G401 (cell line): ENCODE measurements at regions not wholly inside any gene's neighbourhood (a gene's known extent, or its start where the extent isn't known, plus 50 kb on each side); places are given as distances from the start of the nearest gene placed in this dataset.

Source experiments
- DNase-seq: peaks from one replicate; pipeline ENCODE4 v3.0.0-alpha.2; 2015; ENCODE audit warnings: low spot score
- in situ Hi-C: cut with HindIII; loops from 2 replicates; pipeline ENCODE4 v1.10.0; 2016; ENCODE audit warnings: low sequenced_read_pairs, mixed read lengths

- in situ Hi-C loops, result no loop called here
- no peak for DNase-seq
Measured at GRCh38 chr20:12173347-12174012, 255.8 kb downstream of the BTBD3 start.

DNA sequence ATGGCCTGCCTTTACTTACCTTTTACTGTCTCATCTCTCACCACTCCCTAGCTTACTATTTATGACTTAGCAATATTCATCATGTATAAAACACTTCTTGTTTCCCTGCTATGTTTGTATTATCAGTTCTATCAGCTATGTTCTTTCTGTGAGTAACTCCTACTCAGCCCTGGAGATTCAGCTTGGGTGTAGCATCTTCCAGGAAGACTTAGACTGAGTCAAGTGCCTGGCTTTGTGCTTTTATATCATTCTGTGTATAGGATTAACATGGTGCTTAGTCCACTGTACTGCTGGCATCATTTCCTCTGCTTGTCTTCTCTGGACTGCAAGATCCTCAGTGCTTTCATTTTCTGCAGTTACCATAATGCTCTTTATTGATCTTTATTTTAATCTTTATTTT, 257.8 kb downstream of the BTBD3 start:
- no peak for DNase-seq
- in situ Hi-C loops, result no loop called here

- in situ Hi-C loops, result no loop called here
- no peak for DNase-seq
Measured at GRCh38 chr20:12177657-12178293, 260.1 kb downstream of the BTBD3 start.

DNA sequence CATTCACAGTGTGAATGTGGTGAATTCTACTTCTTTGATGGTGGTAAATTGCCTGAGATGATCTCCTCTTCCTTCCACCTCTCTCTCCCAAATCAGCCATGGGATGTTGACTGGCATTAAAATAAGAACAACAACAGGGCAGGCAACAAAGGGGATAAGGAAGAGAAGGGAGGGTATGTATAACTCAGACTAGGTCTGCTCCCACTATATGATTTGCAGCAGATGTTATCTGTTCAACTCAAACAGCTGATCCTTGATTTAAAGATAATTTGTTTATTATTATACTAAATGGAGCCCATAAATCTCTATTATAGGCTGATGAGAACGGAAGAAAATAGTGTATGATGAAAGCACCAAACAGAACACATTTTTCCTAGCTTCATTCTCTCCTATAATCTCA, 262.0 kb downstream of the BTBD3 start:
- no peak for DNase-seq
- in situ Hi-C loops, result no loop called here

DNA sequence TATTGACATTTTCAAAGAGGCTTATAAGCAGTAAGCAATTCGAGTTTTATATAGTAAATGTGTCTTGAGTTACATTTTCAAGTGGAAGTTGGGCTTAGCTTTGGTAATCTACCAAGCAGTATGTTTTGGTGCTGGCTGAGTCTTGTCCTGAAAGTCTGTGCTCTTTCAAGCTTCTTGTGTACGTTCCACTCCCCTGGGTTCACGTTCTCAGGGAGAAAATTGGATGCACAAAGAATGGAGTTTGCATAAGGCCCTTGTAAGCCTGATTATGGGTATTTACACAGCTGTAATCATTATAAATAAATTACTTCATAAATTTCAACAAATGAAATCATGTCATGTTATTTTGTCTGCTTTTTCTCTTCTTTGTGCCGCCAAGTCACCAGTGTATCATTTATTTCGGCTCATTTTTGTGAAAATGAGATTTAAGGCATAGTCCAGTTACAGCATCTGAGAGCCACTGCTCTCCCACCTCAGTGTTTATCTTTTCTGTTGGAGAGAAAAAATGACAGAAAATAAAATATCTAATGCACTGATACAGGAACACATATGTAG, 262.5 kb downstream of the BTBD3 start:
- no peak for DNase-seq
- in situ Hi-C loops, result no loop called here

GRCh38 chr20:12198281-12198680, 280.6 kb downstream of the BTBD3 start:
- in situ Hi-C loops, result no loop called here

DNA sequence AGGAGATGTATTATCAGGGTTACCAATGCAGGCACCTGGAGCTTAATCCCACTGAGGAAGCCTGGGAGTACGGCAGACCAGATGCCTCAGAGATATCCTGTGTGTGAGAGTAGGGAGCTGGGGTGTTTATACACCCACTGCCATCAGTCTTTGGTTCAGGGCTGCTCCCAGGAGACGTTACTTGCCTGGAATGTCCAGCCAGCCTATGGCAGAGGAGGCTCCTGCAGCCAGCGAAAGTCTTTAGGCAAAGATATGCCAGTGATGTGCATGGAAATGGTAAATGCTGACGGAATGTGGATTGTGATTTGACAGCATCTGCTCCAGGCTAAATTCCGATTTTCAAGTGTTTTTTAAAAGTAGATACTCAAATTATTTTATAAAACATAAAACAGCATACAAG, 282.0 kb downstream of the BTBD3 start:
- in situ Hi-C loops, result no loop called here
- DNase-seq, result no peak

More at GRCh38 chr20:12198281-12198680, 280.6 kb downstream of the BTBD3 start:
- DNase-seq, result peak; percentile 69

DNA sequence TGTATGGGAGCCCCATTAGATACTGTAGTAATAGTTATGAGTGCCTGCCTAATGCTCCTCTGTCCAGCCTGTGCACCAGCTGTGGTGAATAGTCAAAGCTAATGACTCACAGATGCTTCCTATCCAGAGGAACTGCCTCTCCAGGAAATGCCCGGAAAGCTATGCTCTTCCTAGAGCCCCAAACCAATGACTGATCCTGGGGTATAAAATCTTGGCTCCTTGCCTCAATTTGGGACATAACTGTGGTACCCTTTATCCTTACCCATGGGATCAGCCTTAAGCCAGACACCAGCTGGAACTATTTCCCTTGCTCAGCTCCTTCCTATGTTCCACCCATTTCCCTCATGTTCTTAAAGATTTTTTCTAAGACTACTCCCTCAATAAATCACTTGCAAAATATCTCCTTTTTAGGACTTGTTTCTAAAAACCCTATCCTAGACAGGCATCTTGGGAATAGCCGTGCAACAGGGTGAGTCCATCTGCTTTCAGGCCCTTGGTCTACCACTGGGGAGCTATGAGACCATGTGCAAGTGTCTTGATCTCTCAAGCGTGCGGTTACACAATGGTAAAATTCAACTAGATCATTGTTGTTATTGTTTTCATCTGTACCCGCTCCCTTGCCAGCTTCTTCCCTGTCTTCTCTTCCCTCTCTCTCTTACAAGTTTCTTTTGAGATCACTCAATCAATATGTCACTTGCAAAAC, 283.7 kb downstream of the BTBD3 start:
- in situ Hi-C loops, result no loop called here
- no peak for DNase-seq

GRCh38 chr20:12203399-12203798, 285.7 kb downstream of the BTBD3 start:
- no peak for DNase-seq
- in situ Hi-C loops, result no loop called here

DNA sequence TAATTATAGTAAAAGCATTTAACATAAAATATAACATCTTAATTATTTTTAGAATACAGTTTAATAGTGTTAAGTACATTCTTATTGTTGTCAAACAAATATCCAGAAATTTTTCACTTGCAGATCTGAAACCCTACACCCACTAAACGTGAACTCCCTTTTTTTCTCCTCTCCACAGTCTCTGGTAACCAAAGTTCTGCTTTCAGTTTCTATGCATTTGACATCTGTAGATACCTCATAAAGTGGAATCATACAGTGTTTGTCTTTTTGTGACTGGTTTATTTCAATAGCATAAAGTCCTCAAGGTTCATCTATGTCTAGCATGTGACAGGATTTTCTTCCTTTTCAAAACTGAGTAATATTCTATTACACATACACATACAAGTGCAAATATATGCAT, 286.3 kb downstream of the BTBD3 start:
- DNase-seq, result no peak
- in situ Hi-C loops, result no loop called here

- in situ Hi-C loops, result no loop called here
- DNase-seq, result no peak
Measured at GRCh38 chr20:12207875-12208274, 290.2 kb downstream of the BTBD3 start.

GRCh38 chr20:12210591-12210990, 292.9 kb downstream of the BTBD3 start:
- no peak for DNase-seq
- in situ Hi-C loops, result no loop called here

GRCh38 chr20:12211361-12211760, 293.7 kb downstream of the BTBD3 start:
- DNase-seq, result no peak
- in situ Hi-C loops, result no loop called here

GRCh38 chr20:12217382-12217781, 299.7 kb downstream of the BTBD3 start:
- in situ Hi-C loops, result no loop called here
- no peak for DNase-seq

DNA sequence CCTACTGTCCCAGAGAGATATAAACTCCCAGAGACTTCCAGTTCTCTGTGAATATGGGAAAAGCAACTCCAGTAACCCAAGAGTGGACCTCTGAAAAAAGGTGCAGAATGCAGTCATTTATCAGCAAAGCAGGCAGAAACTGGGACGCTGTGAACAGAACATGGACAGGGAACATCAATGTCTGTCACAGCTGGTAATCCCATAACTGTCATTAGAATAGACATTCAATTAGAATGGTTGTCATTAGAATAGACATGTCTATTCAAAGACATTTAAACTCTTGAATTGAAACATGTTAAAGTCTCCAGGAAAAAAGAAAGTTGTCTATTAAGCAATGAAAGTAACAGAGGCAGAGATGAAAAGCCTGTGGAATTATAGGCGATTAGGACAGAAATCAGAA, 302.1 kb downstream of the BTBD3 start:
- in situ Hi-C loops, result no loop called here
- no peak for DNase-seq

GRCh38 chr20:12223057-12223456, 305.4 kb downstream of the BTBD3 start:
- no peak for DNase-seq
- in situ Hi-C loops, result no loop called here

DNA sequence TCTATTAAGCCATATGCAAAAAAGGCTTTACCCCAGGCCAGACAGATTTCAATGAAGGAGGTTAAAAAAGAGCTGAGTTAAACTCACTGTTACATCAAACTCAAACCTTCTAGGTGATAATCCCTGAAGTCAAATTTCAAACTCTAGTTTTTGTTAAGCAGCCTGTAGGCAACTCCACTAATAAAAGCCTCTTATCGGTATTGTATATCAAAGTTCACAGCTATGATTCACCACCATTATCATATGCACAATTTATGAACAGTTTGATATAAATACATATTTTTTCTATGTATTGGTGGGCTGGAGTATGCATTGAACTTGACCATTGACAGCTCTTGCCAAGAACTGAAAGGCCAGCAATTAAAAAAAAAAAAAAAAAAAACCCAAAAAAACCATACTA, 308.2 kb downstream of the BTBD3 start:
- DNase-seq, result no peak
- in situ Hi-C loops, result no loop called here

GRCh38 chr20:12229891-12230290, 312.2 kb downstream of the BTBD3 start:
- DNase-seq, result no peak
- in situ Hi-C loops, result no loop called here

DNA sequence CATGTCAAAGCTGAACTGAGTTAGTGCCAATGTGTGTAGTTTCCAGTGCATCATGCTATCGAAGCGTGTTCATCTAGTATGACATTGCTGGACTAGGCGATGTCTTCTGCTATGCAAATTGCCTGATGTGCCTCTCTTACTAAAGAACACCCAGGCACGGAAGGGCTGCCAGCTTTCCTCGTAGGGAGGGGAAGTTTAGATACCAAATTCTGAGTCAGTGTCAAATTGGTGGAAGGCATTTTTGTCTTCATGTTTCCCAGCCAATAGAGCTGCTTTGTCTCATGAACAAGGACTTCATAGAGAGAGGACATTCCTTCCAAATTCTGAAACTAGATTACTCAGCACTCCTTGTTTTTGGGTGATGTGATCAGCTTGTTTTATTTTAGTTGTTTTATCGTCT, 320.1 kb downstream of the BTBD3 start:
- peak; percentile 7 for DNase-seq
- in situ Hi-C loops, result no loop called here

DNA sequence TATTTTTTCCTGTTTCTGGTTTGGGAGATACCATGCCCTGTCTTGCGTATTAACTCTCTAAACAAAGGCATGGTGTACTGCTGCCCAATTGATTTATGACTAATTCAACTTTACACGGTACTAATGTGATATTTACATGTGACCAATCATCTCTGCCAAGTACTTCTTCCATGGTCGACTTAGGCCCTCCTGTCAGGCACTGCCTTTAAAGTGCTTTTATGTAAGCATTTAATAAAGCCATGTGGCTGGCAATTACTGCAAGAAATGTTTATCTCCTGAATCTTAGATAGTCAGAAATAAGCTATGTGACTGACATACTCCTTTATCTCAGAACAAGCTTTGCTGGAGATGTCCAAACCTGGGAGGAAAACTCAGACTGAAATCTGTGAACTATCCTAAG, 323.4 kb downstream of the BTBD3 start:
- DNase-seq, result no peak
- in situ Hi-C loops, result no loop called here
